H1 (cell line): ENCODE measurements at regions not wholly inside any gene's neighbourhood (a gene's known extent, or its start where the extent isn't known, plus 50 kb on each side); places are given as distances from the start of the nearest gene placed in this dataset.

ENCODE experiments used
- BCL11A ChIP-seq, 2 experiments: IDR thresholded peaks; one replicate each; pipeline ENCODE4 v1.6.1; 2011; ENCODE audit warnings: low read depth in 2 of 2, low read length in 2 of 2, mild to moderate bottlenecking in 2 of 2

DNA sequence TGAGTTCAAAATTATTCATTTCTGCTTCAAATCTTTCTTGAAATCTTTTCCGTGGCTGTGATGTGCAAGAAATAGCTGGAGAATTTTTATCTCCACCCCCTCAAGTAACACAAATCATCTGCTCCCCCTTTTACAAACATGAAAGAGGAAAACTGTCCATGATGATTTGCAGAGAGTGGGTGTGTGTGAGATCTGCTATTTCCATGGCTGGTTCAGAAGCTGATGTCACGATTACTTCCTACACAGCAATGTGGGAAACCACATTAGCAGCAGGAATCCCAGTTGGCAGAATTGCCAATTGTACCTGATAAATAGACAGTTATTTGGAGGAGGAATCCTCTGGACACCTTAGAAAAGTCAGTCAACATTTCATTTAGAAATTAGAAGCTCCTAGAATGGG lies 75.2 kb upstream of the GRM7 start (continued):
- no peak for TF ChIP-seq BCL11A (IDR thresholded peaks at IDR 0.05; ENCODE audit: low read depth in 2 of 2, low read length in 2 of 2)
